ENCODE measurements at regions not wholly inside any gene's neighbourhood (a gene's known extent, or its start where the extent isn't known, plus 50 kb on each side); places are given as distances from the start of the nearest gene placed in this dataset.

DNA sequence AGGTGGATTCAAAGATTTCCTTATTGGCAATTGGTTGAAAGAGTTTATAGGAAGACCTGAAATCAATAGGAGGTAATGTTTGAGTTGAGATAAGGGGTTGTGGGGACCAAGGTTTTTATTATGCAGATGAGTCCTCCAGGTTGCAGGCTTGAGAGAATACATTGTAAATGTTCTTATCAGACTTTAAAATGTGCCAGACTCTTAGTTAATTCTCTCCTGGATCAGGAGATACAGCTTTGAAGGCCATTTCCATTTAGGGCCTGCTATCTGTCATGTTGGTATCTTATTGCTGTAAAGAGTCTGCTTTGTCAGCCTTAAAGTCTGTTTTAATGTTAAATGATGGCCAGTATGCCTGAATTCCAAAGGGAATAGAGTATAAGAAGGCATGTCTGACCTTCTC is 61.8 kb upstream of the CALCR start:
- no peak for DNase-seq

GRCh38 chr7:93632371-93632770 is 57.8 kb upstream of the CALCR start:
- no peak for DNase-seq

- peak in 2 of 3 experiments; percentile 15 to 21 for DNase-seq
These were observed 54.8 kb upstream of the CALCR start for GRCh38 chr7:93629291-93629801.

- DNase-seq: no peak
These were observed 52.3 kb upstream of the CALCR start for GRCh38 chr7:93626869-93627268.

Measured in NCI-H1417 (cell line).